ENCODE measurements at regions not wholly inside any gene's neighbourhood (a gene's known extent, or its start where the extent isn't known, plus 50 kb on each side); places are given as distances from the start of the nearest gene placed in this dataset.

- no peak for TF ChIP-seq ZNF816 (CRISPR knock-in tag; IDR thresholded peaks at IDR 0.05; ENCODE audit: borderline replicate concordance)
- TF ChIP-seq STAG1 (CRISPR knock-in tag; IDR thresholded peaks at IDR 0.05): peak; percentile 17; the same call in 1 of the 2 replicates
- TF ChIP-seq CTCF (CRISPR knock-in tag; IDR thresholded peaks at IDR 0.05): 0 out of 2 replicates have a peak, but pooled peaks have one; percentile 8
- no peak overlapping the region for H3K4me2 ChIP-seq (ENCODE audit: low read depth, low read length)
- H3K36me3 ChIP-seq (replicated peaks in 1 of 2; ENCODE audit: control insufficient read depth in 1 of 2, insufficient read depth in 2 of 2, low read length in 2 of 2): no peaks in the 10 kb centered on the region
- peaks cover 12 to 92% of the 10 kb centered on the region in 2 experiments for H3K27me3 ChIP-seq (ENCODE audit: control insufficient read depth in 1 of 2, insufficient read depth in 2 of 2, low read length in 2 of 2)
- no peak overlapping the region for H3K4me3 ChIP-seq (replicated peaks in 1 of 3; ENCODE audit: insufficient read depth in 1 of 3, low read depth in 2 of 3, low read length in 3 of 3)
- H3K9ac ChIP-seq (ENCODE audit: insufficient read depth, low read depth, low read length): no peak overlapping the region
- no peak for ATAC-seq
- POLR2A ChIA-PET: no interaction called here
- intact Hi-C loops (cut with micrococcal nuclease; ENCODE audit: unreplicated experiment): no loop called here
- CTCF ChIA-PET (ENCODE audit: low intra/inter-chr PET ratio, low total read pairs): no interaction called here
- H3K79me2 ChIP-seq (ENCODE audit: insufficient read depth, low read length): no peaks in the 10 kb centered on the region
- H4K20me1 ChIP-seq (ENCODE audit: insufficient read depth, low read length): no peaks in the 10 kb centered on the region
- no peaks in the 10 kb centered on the region for H3K9me3 ChIP-seq (ENCODE audit: low read length)
- DNase-seq (ENCODE audit: low spot score): no peak
- no peak for FAIRE-seq
- 20% methylated on average over 5 of the region's 16 CpGs for WGBS (ENCODE audit: low lambda C conversion rate)
- H3K27ac ChIP-seq (ENCODE audit: extremely low read length, insufficient read depth, low read length): no peak overlapping the region
- H2AFZ ChIP-seq (ENCODE audit: low read length): no peak overlapping the region
- H3K4me1 ChIP-seq (ENCODE audit: insufficient read depth, low read length): no peaks in the 10 kb centered on the region
- in situ Hi-C loops (cut with HindIII; ENCODE audit: extremely low pct_ligation_motif_present, low pct_unique_long_range_greater_than_20kb): no loop called here
- BruUV-seq (replicated peaks): no TSS peak
Measured at GRCh38 chr14:101064121-101064661, 160.7 kb upstream of the RTL1 start.

- ChIA-PET CTCF (ENCODE audit: low intra/inter-chr PET ratio, low total read pairs) (no interaction called here), POLR2A (no interaction called here)
- no peak overlapping the region for H3K27ac ChIP-seq (ENCODE audit: extremely low read length, insufficient read depth, low read length)
- no peak overlapping the region for H3K9ac ChIP-seq (ENCODE audit: insufficient read depth, low read depth, low read length)
- no peaks in the 10 kb centered on the region for H3K79me2 ChIP-seq (ENCODE audit: insufficient read depth, low read length)
- peaks cover 12 to 92% of the 10 kb centered on the region in 2 experiments for H3K27me3 ChIP-seq (ENCODE audit: control insufficient read depth in 1 of 2, insufficient read depth in 2 of 2, low read length in 2 of 2)
- no peaks in the 10 kb centered on the region for H4K20me1 ChIP-seq (ENCODE audit: insufficient read depth, low read length)
- intact Hi-C loops (cut with micrococcal nuclease; ENCODE audit: unreplicated experiment): no loop called here
- ATAC-seq (no peak), FAIRE-seq (no peak), DNase-seq (ENCODE audit: low spot score) (no peak)
- 69% methylated on average over 7 of the region's 7 CpGs for WGBS (ENCODE audit: low lambda C conversion rate)
- no peak overlapping the region for H3K4me3 ChIP-seq (replicated peaks in 1 of 3; ENCODE audit: insufficient read depth in 1 of 3, low read depth in 2 of 3, low read length in 3 of 3)
- H3K4me1 ChIP-seq (ENCODE audit: insufficient read depth, low read length): no peaks in the 10 kb centered on the region
- no TSS peak for BruUV-seq (replicated peaks)
- H2AFZ ChIP-seq (ENCODE audit: low read length): no peak overlapping the region
- H3K4me2 ChIP-seq (ENCODE audit: low read depth, low read length): no peak overlapping the region
- no peaks in the 10 kb centered on the region for H3K9me3 ChIP-seq (ENCODE audit: low read length)
- H3K36me3 ChIP-seq (replicated peaks in 1 of 2; ENCODE audit: control insufficient read depth in 1 of 2, insufficient read depth in 2 of 2, low read length in 2 of 2): no peaks in the 10 kb centered on the region
- in situ Hi-C loops (cut with HindIII; ENCODE audit: extremely low pct_ligation_motif_present, low pct_unique_long_range_greater_than_20kb): loop anchor here (5.0 kb wide), 1 partner anchor 157 kb away; no protein-coding TSS in a partner anchor
- TF ChIP-seq GFI1 (CRISPR knock-in tag; IDR thresholded peaks at IDR 0.05; ENCODE audit: borderline replicate concordance): no peak
- TF ChIP-seq PPARG (CRISPR knock-in tag; conservative IDR thresholded peaks at IDR 0.05): no peak
- no peak for TF ChIP-seq PCBP2 (optimal IDR thresholded peaks at IDR 0.05; ENCODE audit: low read depth, low read length, poor library complexity, severe bottlenecking)
- no peak for TF ChIP-seq DMTF1 (CRISPR knock-in tag; IDR thresholded peaks at IDR 0.05)
- TF ChIP-seq FOXK1 (CRISPR knock-in tag; IDR thresholded peaks at IDR 0.05; ENCODE audit: borderline replicate concordance, low read depth): no peak
- no peak for TF ChIP-seq TFAP4 (IDR thresholded peaks at IDR 0.05; ENCODE audit: borderline replicate concordance, low read depth)
- TF ChIP-seq HDAC2 (CRISPR knock-in tag; IDR thresholded peaks at IDR 0.05): no peak
- TF ChIP-seq FLYWCH1 (CRISPR knock-in tag; IDR thresholded peaks at IDR 0.05): no peak
- no peak for TF ChIP-seq KLF11 (CRISPR knock-in tag; IDR thresholded peaks at IDR 0.05)
- TF ChIP-seq SPEN (CRISPR knock-in tag; IDR thresholded peaks at IDR 0.05; ENCODE audit: low read depth): no peak
- no peak for TF ChIP-seq ZNF235 (CRISPR knock-in tag; IDR thresholded peaks at IDR 0.05; ENCODE audit: borderline replicate concordance)
- TF ChIP-seq ZNF660 (CRISPR knock-in tag; IDR thresholded peaks at IDR 0.05; ENCODE audit: borderline replicate concordance, low read depth): no peak
Measured at GRCh38 chr14:101064718-101065117, 161.2 kb upstream of the RTL1 start.
